Liver (tissue), 8 donors: ENCODE measurements at regions not wholly inside any gene's neighbourhood (a gene's known extent, or its start where the extent isn't known, plus 50 kb on each side); places are given as distances from the start of the nearest gene placed in this dataset.

Experiments used
- DNase-seq: peaks from one replicate; pipeline ENCODE4 v3.0.0-alpha.2; 2017; ENCODE audit warnings: low spot score
- H3K27ac ChIP-seq, 2 donors: one replicate each; pipeline ENCODE4 v1.7.0; 2013; ENCODE audit warnings: inconsistent platforms in 2 of 2, low read length in 2 of 2, control low read depth in 1 of 2, low read depth in 1 of 2, mild to moderate bottlenecking in 1 of 2
- H3K27me3 ChIP-seq, 4 donors: one replicate each; pipeline versions ENCODE4 v1.6.1 to v1.7.0; 2013; ENCODE audit warnings: low read length in 3 of 4, inconsistent platforms in 1 of 4, mild to moderate bottlenecking in 1 of 4, moderate library complexity in 1 of 4; ENCODE audit not compliant: control insufficient read depth in 4 of 4, insufficient read depth in 4 of 4
- H3K36me3 ChIP-seq, 4 donors: one replicate each; pipeline versions ENCODE4 v1.6.1 to v1.7.0; 2013; ENCODE audit warnings: low read length in 3 of 4, mild to moderate bottlenecking in 3 of 4, low read depth in 1 of 4, moderate library complexity in 1 of 4; ENCODE audit not compliant: control insufficient read depth in 4 of 4, insufficient read depth in 3 of 4
- H3K4me1 ChIP-seq, 4 donors: one replicate each; pipeline versions ENCODE4 v1.6.1 to v1.7.0; 2013; ENCODE audit warnings: low read length in 3 of 4, mild to moderate bottlenecking in 3 of 4, moderate library complexity in 1 of 4; ENCODE audit not compliant: control insufficient read depth in 4 of 4, insufficient read depth in 4 of 4
- H3K4me3 ChIP-seq, 3 donors: one replicate each; pipeline versions ENCODE4 v1.6.1 to v1.7.0; 2013; ENCODE audit warnings: low read length in 3 of 3, control low read depth in 1 of 3, low read depth in 1 of 3, mild to moderate bottlenecking in 1 of 3
- H3K9ac ChIP-seq, 2 donors: one replicate each; pipeline ENCODE4 v1.7.0; 2013; ENCODE audit warnings: low read length in 2 of 2, mild to moderate bottlenecking in 2 of 2, moderate library complexity in 2 of 2, control low read depth in 1 of 2, low read depth in 1 of 2
- H3K9me3 ChIP-seq, 4 donors: one replicate each; pipeline versions ENCODE4 v1.6.1 to v1.7.0; 2013; ENCODE audit warnings: low read length in 3 of 4; ENCODE audit not compliant: control insufficient read depth in 4 of 4
- ATF3 ChIP-seq: IDR thresholded peaks from 2 replicates; pipeline ENCODE4 v1.6.1; 2016; ENCODE audit warnings: antibody characterized with exemption
- EGR1 ChIP-seq, 2 donors: IDR thresholded peaks; 2 replicates each; pipeline ENCODE4 v1.6.1; 2016 to 2018; ENCODE audit warnings: antibody characterized with exemption in 2 of 2, low read depth in 2 of 2
- FOXA1 ChIP-seq: IDR thresholded peaks from 2 replicates; pipeline ENCODE4 v1.6.1; 2016; ENCODE audit warnings: antibody characterized with exemption
- FOXA2 ChIP-seq: IDR thresholded peaks from 2 replicates; pipeline ENCODE4 v1.6.1; 2016; ENCODE audit warnings: antibody characterized with exemption
- GABPA ChIP-seq, 2 donors: IDR thresholded peaks in 1 of 2; conservative IDR thresholded peaks in 1 of 2; 2 replicates each; pipeline ENCODE4 v1.6.1; 2016; ENCODE audit warnings: antibody characterized with exemption in 2 of 2, mild to moderate bottlenecking in 1 of 2, moderate library complexity in 1 of 2
- HNF4A ChIP-seq, 2 donors: conservative IDR thresholded peaks; 2 replicates each; pipeline ENCODE4 v1.6.1; 2016; ENCODE audit warnings: antibody characterized with exemption in 2 of 2, mild to moderate bottlenecking in 2 of 2
- HNF4G ChIP-seq: IDR thresholded peaks from 2 replicates; pipeline ENCODE4 v1.6.1; 2016; ENCODE audit warnings: antibody characterized with exemption
- JUND ChIP-seq, 2 donors: IDR thresholded peaks; 2 replicates each; pipeline ENCODE4 v1.6.1; 2016; ENCODE audit warnings: antibody characterized with exemption in 2 of 2
- MAX ChIP-seq: IDR thresholded peaks from 2 replicates; pipeline ENCODE4 v1.6.1; 2016; ENCODE audit warnings: antibody characterized with exemption
- NR2F2 ChIP-seq: IDR thresholded peaks from 2 replicates; pipeline ENCODE4 v1.6.1; 2016; ENCODE audit warnings: antibody characterized with exemption
- RAD21 ChIP-seq, 2 donors: IDR thresholded peaks; 2 replicates each; pipeline ENCODE4 v1.6.1; 2016; ENCODE audit warnings: antibody characterized with exemption in 2 of 2, mild to moderate bottlenecking in 2 of 2
- REST ChIP-seq: IDR thresholded peaks from 2 replicates; pipeline ENCODE4 v1.6.1; 2016; ENCODE audit warnings: antibody characterized with exemption, mild to moderate bottlenecking
- RXRA ChIP-seq, 2 donors: IDR thresholded peaks; 2 replicates each; pipeline ENCODE4 v1.6.1; 2017 to 2018; ENCODE audit warnings: antibody characterized with exemption in 2 of 2, mild to moderate bottlenecking in 1 of 2
- SP1 ChIP-seq: IDR thresholded peaks from 2 replicates; pipeline ENCODE4 v1.6.1; 2018; ENCODE audit warnings: antibody characterized with exemption, mild to moderate bottlenecking
- TAF1 ChIP-seq: conservative IDR thresholded peaks from 2 replicates; pipeline ENCODE4 v1.6.1; 2016; ENCODE audit warnings: antibody characterized with exemption, mild to moderate bottlenecking
- YY1 ChIP-seq: IDR thresholded peaks from 2 replicates; pipeline ENCODE4 v1.6.1; 2016; ENCODE audit warnings: antibody characterized with exemption, mild to moderate bottlenecking
- ZBTB33 ChIP-seq: IDR thresholded peaks from 2 replicates; pipeline ENCODE4 v1.6.1; 2016; ENCODE audit warnings: antibody characterized with exemption
- WGBS: extraction: QIAGEN DNeasy Blood & Tissue Kit; methylation state at CpG from one replicate; pipeline ENCODE4 v1.1.7; 2013; 5-methylcytosine and 5-hydroxymethylcytosine counted together
- TF ChIP-seq, protein P1 (sequence below): fragments of 150-350 bp; IDR thresholded peaks from 2 replicates; pipeline ENCODE4 v1.5.1; 2017; ENCODE audit warnings: improper control_type of control experiment, low read depth, low read length; ENCODE audit not compliant: missing input control
- donor health status: healthy.
- donor health status: healthy.
- donor health status: healthy.
- donor health status: healthy.
- donor health status: healthy.

DNA sequence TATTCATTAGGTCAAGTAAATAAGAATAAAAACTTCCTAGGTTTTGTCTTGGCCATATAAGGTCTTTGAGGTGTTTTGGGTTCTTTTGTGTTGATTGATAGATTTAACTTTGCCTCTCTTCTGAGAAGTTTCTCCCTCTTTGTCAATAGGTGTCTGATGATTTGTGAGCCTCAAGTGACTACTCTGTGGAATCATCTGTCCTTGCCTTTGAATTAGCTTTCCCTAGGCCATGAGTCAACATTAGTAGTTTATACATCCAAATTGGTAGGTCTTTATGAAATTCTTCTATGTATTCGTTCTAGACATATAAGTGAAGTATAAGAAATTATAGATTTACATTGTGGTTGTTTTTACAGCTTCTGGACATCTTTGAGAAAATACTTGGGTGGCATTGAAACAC is 864.4 kb downstream of the USP25 start:
- Histone ChIP-seq H3K9me3 (no peaks in the 10 kb centered on the region), H3K36me3 (peaks cover 0 to 2% (median 0%) of the 10 kb centered on the region in 4 donors), H3K4me3 (no peak overlapping the region), H3K27me3 (no peaks in the 10 kb centered on the region), H3K27ac (no peak overlapping the region), H3K9ac (no peak overlapping the region), H3K4me1 (no peaks in the 10 kb centered on the region)
- no peak for DNase-seq
- WGBS = 91% methylated on average over 1 of the region's 1 CpG
- TF ChIP-seq NR2F2 (no peak), TAF1 (no peak), EGR1 (IDR thresholded peaks at IDR 0.05; ENCODE audit: low read depth in 2 of 2) (no peak), SP1 (no peak), MAX (no peak), FOXA1 (no peak), YY1 (no peak), HNF4G (no peak), ZBTB33 (no peak), JUND (IDR thresholded peaks at IDR 0.05) (no peak), GABPA (IDR thresholded peaks at IDR 0.05 in 1 of 2, conservative IDR thresholded peaks at IDR 0.05 in 1 of 2) (no peak), HNF4A (conservative IDR thresholded peaks at IDR 0.05) (no peak), FOXA2 (no peak), RXRA (IDR thresholded peaks at IDR 0.05) (no peak), ATF3 (no peak), RAD21 (IDR thresholded peaks at IDR 0.05) (no peak), REST (no peak)
- TF ChIP-seq, protein P1, sequence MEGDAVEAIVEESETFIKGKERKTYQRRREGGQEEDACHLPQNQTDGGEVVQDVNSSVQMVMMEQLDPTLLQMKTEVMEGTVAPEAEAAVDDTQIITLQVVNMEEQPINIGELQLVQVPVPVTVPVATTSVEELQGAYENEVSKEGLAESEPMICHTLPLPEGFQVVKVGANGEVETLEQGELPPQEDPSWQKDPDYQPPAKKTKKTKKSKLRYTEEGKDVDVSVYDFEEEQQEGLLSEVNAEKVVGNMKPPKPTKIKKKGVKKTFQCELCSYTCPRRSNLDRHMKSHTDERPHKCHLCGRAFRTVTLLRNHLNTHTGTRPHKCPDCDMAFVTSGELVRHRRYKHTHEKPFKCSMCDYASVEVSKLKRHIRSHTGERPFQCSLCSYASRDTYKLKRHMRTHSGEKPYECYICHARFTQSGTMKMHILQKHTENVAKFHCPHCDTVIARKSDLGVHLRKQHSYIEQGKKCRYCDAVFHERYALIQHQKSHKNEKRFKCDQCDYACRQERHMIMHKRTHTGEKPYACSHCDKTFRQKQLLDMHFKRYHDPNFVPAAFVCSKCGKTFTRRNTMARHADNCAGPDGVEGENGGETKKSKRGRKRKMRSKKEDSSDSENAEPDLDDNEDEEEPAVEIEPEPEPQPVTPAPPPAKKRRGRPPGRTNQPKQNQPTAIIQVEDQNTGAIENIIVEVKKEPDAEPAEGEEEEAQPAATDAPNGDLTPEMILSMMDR = no peak
